ENCODE measurements at regions not wholly inside any gene's neighbourhood (a gene's known extent, or its start where the extent isn't known, plus 50 kb on each side); places are given as distances from the start of the nearest gene placed in this dataset.

- Histone ChIP-seq H3K4me3 (no peak overlapping the region), H3K27me3 (replicated peaks in 1 of 7) (no peaks in the 10 kb centered on the region), H3K27ac (no peak overlapping the region), H3K36me3 (no peaks in the 10 kb centered on the region), H3K9me3 (no peaks in the 10 kb centered on the region), H3K4me1 (no peaks in the 10 kb centered on the region)
- no peak for DNase-seq
- intact Hi-C loops (cut with DNase I; ENCODE audit: low total_unique reads): no loop called here
- TF ChIP-seq POLR2AphosphoS5 (IDR thresholded peaks at IDR 0.05) (no peak), POLR2A (IDR thresholded peaks at IDR 0.05) (no peak), CTCF (IDR thresholded peaks at IDR 0.05 in 8 of 11, conservative IDR thresholded peaks at IDR 0.05 in 3 of 11) (no peak)
- 77 to 89% (median 86%) methylated on average over 6 of the region's 6 CpGs for WGBS, 5 donors
Observed at GRCh38 chr18:22045221-22045918, 124.0 kb upstream of the GATA6 start.

- no peak for DNase-seq
- 84 to 97% (median 93%) methylated on average over 2 of the region's 2 CpGs for WGBS, 5 donors
- Histone ChIP-seq H3K4me3 (no peak overlapping the region), H3K4me1 (no peaks in the 10 kb centered on the region), H3K27me3 (replicated peaks in 1 of 7) (no peaks in the 10 kb centered on the region), H3K36me3 (no peaks in the 10 kb centered on the region), H3K9me3 (no peaks in the 10 kb centered on the region), H3K27ac (no peak overlapping the region)
- intact Hi-C loops (cut with DNase I; ENCODE audit: low total_unique reads): no loop called here
- TF ChIP-seq POLR2AphosphoS5 (IDR thresholded peaks at IDR 0.05) (no peak), CTCF (IDR thresholded peaks at IDR 0.05 in 8 of 11, conservative IDR thresholded peaks at IDR 0.05 in 3 of 11) (no peak), POLR2A (IDR thresholded peaks at IDR 0.05) (no peak)
Observed at GRCh38 chr18:22046473-22046872, 122.9 kb upstream of the GATA6 start.

- no peak overlapping the region for H3K4me3 ChIP-seq
- H3K27ac ChIP-seq: no peak overlapping the region
- no peaks in the 10 kb centered on the region for H3K36me3 ChIP-seq
- intact Hi-C loops (cut with DNase I; ENCODE audit: low total_unique reads): no loop called here
- WGBS, 5 donors: 72 to 84% (median 77%) methylated on average over 3 of the region's 3 CpGs
- TF ChIP-seq POLR2A (IDR thresholded peaks at IDR 0.05): no peak
- no peak for TF ChIP-seq CTCF (IDR thresholded peaks at IDR 0.05 in 8 of 11, conservative IDR thresholded peaks at IDR 0.05 in 3 of 11)
- TF ChIP-seq POLR2AphosphoS5 (IDR thresholded peaks at IDR 0.05): no peak
- H3K27me3 ChIP-seq (replicated peaks in 1 of 7): no peaks in the 10 kb centered on the region
- no peaks in the 10 kb centered on the region for H3K4me1 ChIP-seq
- H3K9me3 ChIP-seq: no peaks in the 10 kb centered on the region
- no peak for DNase-seq
Observed at GRCh38 chr18:22047485-22047884, 121.9 kb upstream of the GATA6 start.

- intact Hi-C loops (cut with DNase I; ENCODE audit: low total_unique reads): no loop called here
- TF ChIP-seq POLR2A (IDR thresholded peaks at IDR 0.05) (no peak), CTCF (IDR thresholded peaks at IDR 0.05 in 8 of 11, conservative IDR thresholded peaks at IDR 0.05 in 3 of 11) (no peak), POLR2AphosphoS5 (IDR thresholded peaks at IDR 0.05) (no peak)
- DNase-seq: no peak
- Histone ChIP-seq H3K4me3 (no peak overlapping the region), H3K27ac (no peak overlapping the region), H3K4me1 (no peaks in the 10 kb centered on the region), H3K27me3 (replicated peaks in 1 of 7) (no peaks in the 10 kb centered on the region), H3K36me3 (no peaks in the 10 kb centered on the region), H3K9me3 (peaks cover 0 to under 1% (median 0%) of the 10 kb centered on the region in 8 donors)
- WGBS, 5 donors: 82 to 93% (median 86%) methylated on average over 5 of the region's 5 CpGs
Observed at GRCh38 chr18:22048221-22048620, 121.2 kb upstream of the GATA6 start.
